Liver (tissue), 7 donors: ENCODE measurements at regions not wholly inside any gene's neighbourhood (a gene's known extent, or its start where the extent isn't known, plus 50 kb on each side); places are given as distances from the start of the nearest gene placed in this dataset.
"Not testable (repeated sequence)": the region's sequence is repeated elsewhere in the genome, so short reads cannot be mapped to it uniquely, and the experiment has no call there.

Experiments used
- DNase-seq: peaks from one replicate; pipeline ENCODE4 v3.0.0-alpha.2; 2017; ENCODE audit warnings: low spot score
- H3K27ac ChIP-seq, 2 donors: one replicate each; pipeline ENCODE4 v1.7.0; 2013; ENCODE audit warnings: inconsistent platforms in 2 of 2, low read length in 2 of 2, control low read depth in 1 of 2, low read depth in 1 of 2, mild to moderate bottlenecking in 1 of 2
- H3K27me3 ChIP-seq, 4 donors: one replicate each; pipeline versions ENCODE4 v1.6.1 to v1.7.0; 2013; ENCODE audit warnings: low read length in 3 of 4, inconsistent platforms in 1 of 4, mild to moderate bottlenecking in 1 of 4, moderate library complexity in 1 of 4; ENCODE audit not compliant: control insufficient read depth in 4 of 4, insufficient read depth in 4 of 4
- H3K36me3 ChIP-seq, 4 donors: one replicate each; pipeline versions ENCODE4 v1.6.1 to v1.7.0; 2013; ENCODE audit warnings: low read length in 3 of 4, mild to moderate bottlenecking in 3 of 4, low read depth in 1 of 4, moderate library complexity in 1 of 4; ENCODE audit not compliant: control insufficient read depth in 4 of 4, insufficient read depth in 3 of 4
- H3K4me1 ChIP-seq, 4 donors: one replicate each; pipeline versions ENCODE4 v1.6.1 to v1.7.0; 2013; ENCODE audit warnings: low read length in 3 of 4, mild to moderate bottlenecking in 3 of 4, moderate library complexity in 1 of 4; ENCODE audit not compliant: control insufficient read depth in 4 of 4, insufficient read depth in 4 of 4
- H3K4me3 ChIP-seq, 3 donors: one replicate each; pipeline versions ENCODE4 v1.6.1 to v1.7.0; 2013; ENCODE audit warnings: low read length in 3 of 3, control low read depth in 1 of 3, low read depth in 1 of 3, mild to moderate bottlenecking in 1 of 3
- H3K9ac ChIP-seq, 2 donors: one replicate each; pipeline ENCODE4 v1.7.0; 2013; ENCODE audit warnings: low read length in 2 of 2, mild to moderate bottlenecking in 2 of 2, moderate library complexity in 2 of 2, control low read depth in 1 of 2, low read depth in 1 of 2
- H3K9me3 ChIP-seq, 4 donors: one replicate each; pipeline versions ENCODE4 v1.6.1 to v1.7.0; 2013; ENCODE audit warnings: low read length in 3 of 4; ENCODE audit not compliant: control insufficient read depth in 4 of 4
- EGR1 ChIP-seq, 2 donors: IDR thresholded peaks; 2 replicates each; pipeline ENCODE4 v1.6.1; 2016 to 2018; ENCODE audit warnings: antibody characterized with exemption in 2 of 2, low read depth in 2 of 2
- FOXA1 ChIP-seq: IDR thresholded peaks from 2 replicates; pipeline ENCODE4 v1.6.1; 2016; ENCODE audit warnings: antibody characterized with exemption
- FOXA2 ChIP-seq: IDR thresholded peaks from 2 replicates; pipeline ENCODE4 v1.6.1; 2016; ENCODE audit warnings: antibody characterized with exemption
- GABPA ChIP-seq, 2 donors: IDR thresholded peaks in 1 of 2; conservative IDR thresholded peaks in 1 of 2; 2 replicates each; pipeline ENCODE4 v1.6.1; 2016; ENCODE audit warnings: antibody characterized with exemption in 2 of 2, mild to moderate bottlenecking in 1 of 2, moderate library complexity in 1 of 2
- HNF4A ChIP-seq, 2 donors: conservative IDR thresholded peaks; 2 replicates each; pipeline ENCODE4 v1.6.1; 2016; ENCODE audit warnings: antibody characterized with exemption in 2 of 2, mild to moderate bottlenecking in 2 of 2
- HNF4G ChIP-seq: IDR thresholded peaks from 2 replicates; pipeline ENCODE4 v1.6.1; 2016; ENCODE audit warnings: antibody characterized with exemption
- JUND ChIP-seq, 2 donors: IDR thresholded peaks; 2 replicates each; pipeline ENCODE4 v1.6.1; 2016; ENCODE audit warnings: antibody characterized with exemption in 2 of 2
- NR2F2 ChIP-seq: IDR thresholded peaks from 2 replicates; pipeline ENCODE4 v1.6.1; 2016; ENCODE audit warnings: antibody characterized with exemption
- RAD21 ChIP-seq, 2 donors: IDR thresholded peaks; 2 replicates each; pipeline ENCODE4 v1.6.1; 2016; ENCODE audit warnings: antibody characterized with exemption in 2 of 2, mild to moderate bottlenecking in 2 of 2
- REST ChIP-seq: IDR thresholded peaks from 2 replicates; pipeline ENCODE4 v1.6.1; 2016; ENCODE audit warnings: antibody characterized with exemption, mild to moderate bottlenecking
- RXRA ChIP-seq, 2 donors: IDR thresholded peaks; 2 replicates each; pipeline ENCODE4 v1.6.1; 2017 to 2018; ENCODE audit warnings: antibody characterized with exemption in 2 of 2, mild to moderate bottlenecking in 1 of 2
- SP1 ChIP-seq: IDR thresholded peaks from 2 replicates; pipeline ENCODE4 v1.6.1; 2018; ENCODE audit warnings: antibody characterized with exemption, mild to moderate bottlenecking
- TAF1 ChIP-seq: conservative IDR thresholded peaks from 2 replicates; pipeline ENCODE4 v1.6.1; 2016; ENCODE audit warnings: antibody characterized with exemption, mild to moderate bottlenecking
- YY1 ChIP-seq: IDR thresholded peaks from 2 replicates; pipeline ENCODE4 v1.6.1; 2016; ENCODE audit warnings: antibody characterized with exemption, mild to moderate bottlenecking
- WGBS: extraction: QIAGEN DNeasy Blood & Tissue Kit; methylation state at CpG from one replicate; pipeline ENCODE4 v1.1.7; 2013; 5-methylcytosine and 5-hydroxymethylcytosine counted together
- TF ChIP-seq, protein P1 (sequence below): IDR thresholded peaks from 2 replicates; pipeline ENCODE4 v1.6.1; 2016; ENCODE audit warnings: antibody characterized with exemption
- donor health status: healthy.
- donor health status: healthy.
- donor health status: healthy.
- donor health status: healthy.

DNA sequence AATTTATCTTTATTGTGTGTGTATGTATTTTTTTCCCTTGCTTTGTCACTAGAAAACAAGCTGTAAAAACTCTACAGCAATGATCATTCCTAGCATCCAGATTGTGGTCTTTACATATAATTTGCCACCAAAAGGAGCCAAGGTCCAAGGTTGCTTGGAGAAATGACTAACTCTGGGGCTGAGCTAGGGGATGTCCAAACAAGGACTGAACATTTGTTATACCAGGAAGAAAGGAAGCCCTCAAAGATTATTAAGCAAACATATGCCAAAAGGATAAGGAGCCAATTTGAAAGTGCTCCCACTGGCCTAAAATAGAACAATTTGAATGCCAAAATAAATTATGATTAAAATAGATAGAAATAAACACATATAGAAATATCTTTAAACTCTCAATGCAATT lies 293.3 kb downstream of the ZIC1 start:
- Histone ChIP-seq H3K4me3 (no peak overlapping the region), H3K9ac (no peak overlapping the region), H3K9me3 (no peaks in the 10 kb centered on the region), H3K27me3 (no peaks in the 10 kb centered on the region), H3K27ac (no peak overlapping the region), H3K36me3 (no peaks in the 10 kb centered on the region), H3K4me1 (no peaks in the 10 kb centered on the region)
- no peak for DNase-seq
- TF ChIP-seq GABPA (IDR thresholded peaks at IDR 0.05 in 1 of 2, conservative IDR thresholded peaks at IDR 0.05 in 1 of 2) (no peak), EGR1 (IDR thresholded peaks at IDR 0.05; ENCODE audit: low read depth in 2 of 2) (no peak), SP1 (no peak), TAF1 (no peak), REST (no peak), FOXA2 (no peak), YY1 (no peak), HNF4A (conservative IDR thresholded peaks at IDR 0.05) (no peak), RAD21 (IDR thresholded peaks at IDR 0.05) (no peak), RXRA (IDR thresholded peaks at IDR 0.05) (no peak)

DNA sequence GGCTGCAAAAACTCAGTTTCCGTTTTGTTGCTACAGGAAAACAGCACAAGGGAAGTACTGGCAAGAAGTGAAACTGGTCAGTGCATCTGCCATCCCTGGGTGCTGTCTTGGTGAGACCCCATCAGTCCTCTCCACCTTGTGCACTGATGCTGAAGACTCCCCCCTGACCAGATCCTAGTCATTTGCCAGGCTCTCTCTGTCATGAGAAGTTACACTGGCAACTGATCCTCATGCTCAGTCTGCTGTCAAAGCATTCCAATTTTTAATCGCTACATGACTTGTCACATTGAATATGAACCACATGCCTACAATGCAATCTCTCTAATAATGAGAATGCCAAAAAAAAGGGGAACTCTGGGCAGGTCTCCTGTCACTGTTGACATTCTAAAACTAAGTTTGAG lies 296.5 kb downstream of the ZIC1 start:
- no peak for DNase-seq
- Histone ChIP-seq H3K27ac (no peak overlapping the region), H3K36me3 (no peaks in the 10 kb centered on the region), H3K27me3 (no peaks in the 10 kb centered on the region), H3K4me1 (no peaks in the 10 kb centered on the region), H3K4me3 (no peak overlapping the region), H3K9me3 (no peaks in the 10 kb centered on the region), H3K9ac (no peak overlapping the region)
- TF ChIP-seq GABPA (IDR thresholded peaks at IDR 0.05 in 1 of 2, conservative IDR thresholded peaks at IDR 0.05 in 1 of 2) = no peak
- TF ChIP-seq YY1 = no peak
- TF ChIP-seq HNF4G = no peak
- no peak for TF ChIP-seq FOXA1
- no peak for TF ChIP-seq NR2F2
- 65% methylated on average over 2 of the region's 2 CpGs for WGBS

DNA sequence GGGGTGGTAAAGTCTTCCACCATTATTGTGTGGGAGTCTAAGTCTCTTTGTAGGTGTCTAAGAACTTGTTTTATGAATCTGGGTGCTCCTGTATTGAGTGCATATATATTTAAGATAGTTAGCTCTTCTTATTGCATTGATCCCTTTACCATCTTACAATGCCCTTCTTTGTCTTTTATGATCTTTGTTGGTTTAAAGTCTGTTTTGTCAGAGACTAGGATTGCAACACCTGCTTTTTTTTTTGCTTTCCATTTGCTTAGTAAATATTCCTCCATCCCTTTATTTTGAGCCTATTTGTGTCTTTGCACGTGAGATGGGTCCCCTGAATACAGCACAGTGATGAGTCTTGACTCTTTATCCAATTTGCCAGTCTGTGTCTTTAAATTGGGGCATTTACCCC lies 301.6 kb downstream of the ZIC1 start:
- H3K9ac ChIP-seq, H3K36me3 ChIP-seq, H3K27ac ChIP-seq, DNase-seq, H3K9me3 ChIP-seq, H3K4me3 ChIP-seq, H3K27me3 ChIP-seq, H3K4me1 ChIP-seq: not testable (repeated sequence)
- 17% methylated on average over 1 of the region's 1 CpG for WGBS

- H3K36me3 ChIP-seq = no peaks in the 10 kb centered on the region
- WGBS = 72% methylated on average over 5 of the region's 5 CpGs
Observed at GRCh38 chr3:147712357-147712756, 303.2 kb downstream of the ZIC1 start.

GRCh38 chr3:147712758-147713157 lies 303.6 kb downstream of the ZIC1 start:
- not testable (repeated sequence) for H3K27me3 ChIP-seq, DNase-seq
- WGBS = 39% methylated on average over 5 of the region's 5 CpGs

More at GRCh38 chr3:147712357-147712756, 303.2 kb downstream of the ZIC1 start:
- TF ChIP-seq GABPA (IDR thresholded peaks at IDR 0.05 in 1 of 2, conservative IDR thresholded peaks at IDR 0.05 in 1 of 2) (no peak), RAD21 (IDR thresholded peaks at IDR 0.05) (no peak), HNF4A (conservative IDR thresholded peaks at IDR 0.05) (no peak), HNF4G (no peak), FOXA1 (no peak), NR2F2 (no peak), FOXA2 (no peak), JUND (IDR thresholded peaks at IDR 0.05) (no peak)
- TF ChIP-seq, protein P1, sequence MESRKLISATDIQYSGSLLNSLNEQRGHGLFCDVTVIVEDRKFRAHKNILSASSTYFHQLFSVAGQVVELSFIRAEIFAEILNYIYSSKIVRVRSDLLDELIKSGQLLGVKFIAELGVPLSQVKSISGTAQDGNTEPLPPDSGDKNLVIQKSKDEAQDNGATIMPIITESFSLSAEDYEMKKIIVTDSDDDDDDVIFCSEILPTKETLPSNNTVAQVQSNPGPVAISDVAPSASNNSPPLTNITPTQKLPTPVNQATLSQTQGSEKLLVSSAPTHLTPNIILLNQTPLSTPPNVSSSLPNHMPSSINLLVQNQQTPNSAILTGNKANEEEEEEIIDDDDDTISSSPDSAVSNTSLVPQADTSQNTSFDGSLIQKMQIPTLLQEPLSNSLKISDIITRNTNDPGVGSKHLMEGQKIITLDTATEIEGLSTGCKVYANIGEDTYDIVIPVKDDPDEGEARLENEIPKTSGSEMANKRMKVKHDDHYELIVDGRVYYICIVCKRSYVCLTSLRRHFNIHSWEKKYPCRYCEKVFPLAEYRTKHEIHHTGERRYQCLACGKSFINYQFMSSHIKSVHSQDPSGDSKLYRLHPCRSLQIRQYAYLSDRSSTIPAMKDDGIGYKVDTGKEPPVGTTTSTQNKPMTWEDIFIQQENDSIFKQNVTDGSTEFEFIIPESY = no peak
- DNase-seq = no peak
- H3K9me3 ChIP-seq = no peaks in the 10 kb centered on the region
- no peak overlapping the region for H3K4me3 ChIP-seq
- no peaks in the 10 kb centered on the region for H3K4me1 ChIP-seq
- no peak overlapping the region for H3K27ac ChIP-seq
- H3K9ac ChIP-seq = no peak overlapping the region
- H3K27me3 ChIP-seq = peaks cover 0 to 3% (median 0%) of the 10 kb centered on the region in 4 donors

More at GRCh38 chr3:147712758-147713157, 303.6 kb downstream of the ZIC1 start:
- not testable (repeated sequence) for H3K9me3 ChIP-seq, H3K4me3 ChIP-seq, H3K4me1 ChIP-seq, H3K36me3 ChIP-seq, H3K9ac ChIP-seq, H3K27ac ChIP-seq
